ENCODE measurements at regions not wholly inside any gene's neighbourhood (a gene's known extent, or its start where the extent isn't known, plus 50 kb on each side); places are given as distances from the start of the nearest gene placed in this dataset.
A peak's percentile ranks its signal among the peaks of the same experiment; 100 is the strongest.
"Not testable (repeated sequence)": the region's sequence is repeated elsewhere in the genome, so short reads cannot be mapped to it uniquely, and the experiment has no call there.

- TF ChIP-seq CTCF (IDR thresholded peaks at IDR 0.05; ENCODE audit: low read depth, low read length, missing control alignments), result no peak
- no peak overlapping the region for H3K4me3 ChIP-seq (ENCODE audit: low read depth, low read length)
- DNase-seq (ENCODE audit: low read depth), result no peak
Observed at GRCh38 chr10:26628395-26628794, 69.1 kb upstream of the PDSS1 start.

- H3K4me3 ChIP-seq (ENCODE audit: low read depth, low read length); DNase-seq (ENCODE audit: low read depth): not testable (repeated sequence)
Observed at GRCh38 chr10:26632171-26632570, 65.3 kb upstream of the PDSS1 start.

GRCh38 chr10:26634111-26634510 is 63.4 kb upstream of the PDSS1 start:
- H3K4me3 ChIP-seq (ENCODE audit: low read depth, low read length); DNase-seq (ENCODE audit: low read depth): not testable (repeated sequence)

- no peak for DNase-seq (ENCODE audit: low read depth)
- no peak for TF ChIP-seq CTCF (IDR thresholded peaks at IDR 0.05; ENCODE audit: low read depth, low read length, missing control alignments)
- no peak overlapping the region for H3K4me3 ChIP-seq (ENCODE audit: low read depth, low read length)
Observed at GRCh38 chr10:26637521-26638275, 59.8 kb upstream of the PDSS1 start.

GRCh38 chr10:26640391-26640790 is 57.1 kb upstream of the PDSS1 start:
- no peak for DNase-seq (ENCODE audit: low read depth)
- TF ChIP-seq CTCF (IDR thresholded peaks at IDR 0.05; ENCODE audit: low read depth, low read length, missing control alignments), result no peak
- H3K4me3 ChIP-seq (ENCODE audit: low read depth, low read length), result no peak overlapping the region

- H3K4me3 ChIP-seq (ENCODE audit: low read depth, low read length), result no peak overlapping the region
- no peak for TF ChIP-seq CTCF (IDR thresholded peaks at IDR 0.05; ENCODE audit: low read depth, low read length, missing control alignments)
- no peak for DNase-seq (ENCODE audit: low read depth)
Observed at GRCh38 chr10:26642896-26643653, 54.4 kb upstream of the PDSS1 start.

- no peak for DNase-seq (ENCODE audit: low read depth)
- H3K4me3 ChIP-seq (ENCODE audit: low read depth, low read length), result no peak overlapping the region
- peak; percentile 37 for TF ChIP-seq CTCF (IDR thresholded peaks at IDR 0.05; ENCODE audit: low read depth, low read length, missing control alignments)
Observed at GRCh38 chr10:26647602-26648244, 49.8 kb upstream of the PDSS1 start.

All from GM12864 (cell line).